Mesenchymal stem cell (in vitro differentiated cells and primary cell): ENCODE measurements at regions not wholly inside any gene's neighbourhood (a gene's known extent, or its start where the extent isn't known, plus 50 kb on each side); places are given as distances from the start of the nearest gene placed in this dataset.

Source experiments
- DNase-seq: peaks from one replicate; pipeline ENCODE4 v3.0.0-alpha.2; 2013
- H2AFZ ChIP-seq: one replicate; pipeline ENCODE4 v1.6.1; 2013; ENCODE audit warnings: low read depth, mild to moderate bottlenecking, control low read depth, inconsistent platforms, low read length, moderate library complexity
- H2AK5ac ChIP-seq: 2 replicates; pipeline ENCODE4 v1.6.1; 2013; ENCODE audit warnings: low read length, moderate library complexity, mild to moderate bottlenecking, inconsistent platforms; ENCODE audit not compliant: severe bottlenecking
- H2BK120ac ChIP-seq: one replicate; pipeline ENCODE4 v1.6.1; 2013; ENCODE audit warnings: low read depth, mild to moderate bottlenecking, inconsistent platforms, low read length, moderate library complexity
- H2BK12ac ChIP-seq, 2 experiments: one replicate each; pipeline ENCODE4 v1.6.1; 2013; ENCODE audit warnings: inconsistent platforms in 2 of 2, low read length in 2 of 2, mild to moderate bottlenecking in 2 of 2, moderate library complexity in 2 of 2, control low read depth in 1 of 2
- H2BK15ac ChIP-seq: one replicate; pipeline ENCODE4 v1.6.1; 2013; ENCODE audit warnings: mild to moderate bottlenecking, low read depth, inconsistent platforms; ENCODE audit not compliant: poor library complexity, severe bottlenecking
- H2BK5ac ChIP-seq: 2 replicates; pipeline ENCODE4 v1.6.1; 2013; ENCODE audit warnings: low read depth, mild to moderate bottlenecking, low read length, control low read depth, inconsistent platforms; ENCODE audit not compliant: poor library complexity, severe bottlenecking
- H3K14ac ChIP-seq, 2 experiments: one replicate each; pipeline ENCODE4 v1.6.1; 2013; ENCODE audit warnings: inconsistent platforms in 2 of 2, low read length in 2 of 2, control low read depth in 1 of 2, mild to moderate bottlenecking in 1 of 2, moderate library complexity in 1 of 2
- H3K18ac ChIP-seq, 2 experiments: one replicate each; pipeline ENCODE4 v1.6.1; 2013; ENCODE audit warnings: inconsistent platforms in 2 of 2, low read length in 2 of 2, control low read depth in 1 of 2, low read depth in 1 of 2, mild to moderate bottlenecking in 1 of 2
- H3K23ac ChIP-seq, 2 experiments: one replicate each; pipeline ENCODE4 v1.6.1; 2013; ENCODE audit warnings: inconsistent platforms in 2 of 2, low read length in 2 of 2, mild to moderate bottlenecking in 2 of 2, moderate library complexity in 2 of 2, control low read depth in 1 of 2
- H3K27ac ChIP-seq: 2 replicates; pipeline ENCODE4 v1.5.1; 2013; ENCODE audit warnings: mild to moderate bottlenecking, moderate library complexity, low read length, control low read depth, inconsistent platforms; ENCODE audit not compliant: poor library complexity, severe bottlenecking
- H3K27me3 ChIP-seq, 2 experiments: 2 replicates each; pipeline versions ENCODE4 v1.6.1 to v1.7.0; 2013; ENCODE audit warnings: low read length in 2 of 2, mild to moderate bottlenecking in 2 of 2, moderate library complexity in 2 of 2, control low read depth in 1 of 2, inconsistent platforms in 1 of 2; ENCODE audit not compliant: control insufficient read depth in 1 of 2, insufficient read depth in 1 of 2
- H3K36me3 ChIP-seq, 2 experiments: 2 replicates each; pipeline versions ENCODE4 v1.6.1 to v1.7.0; 2013; ENCODE audit warnings: low read length in 2 of 2, control low read depth in 1 of 2, inconsistent platforms in 1 of 2, low read depth in 1 of 2, mild to moderate bottlenecking in 1 of 2; ENCODE audit not compliant: insufficient read depth in 2 of 2, control insufficient read depth in 1 of 2
- H3K4ac ChIP-seq, 2 experiments: one replicate each; pipeline ENCODE4 v1.6.1; 2013; ENCODE audit warnings: inconsistent platforms in 2 of 2, low read length in 2 of 2, mild to moderate bottlenecking in 2 of 2, moderate library complexity in 2 of 2, control low read depth in 1 of 2, low read depth in 1 of 2
- H3K4me1 ChIP-seq: 2 replicates; pipeline ENCODE4 v1.6.1; 2013; ENCODE audit warnings: low read depth, low read length, control low read depth; ENCODE audit not compliant: control insufficient read depth, insufficient read depth
- H3K4me2 ChIP-seq: 2 replicates; pipeline ENCODE4 v1.6.1; 2013; ENCODE audit warnings: low read length, mild to moderate bottlenecking, inconsistent platforms; ENCODE audit not compliant: poor library complexity, severe bottlenecking
- H3K4me3 ChIP-seq, 2 experiments: 2 replicates each; pipeline versions ENCODE4 v1.5.1 to v1.7.0; 2013; ENCODE audit warnings: low read length in 2 of 2, mild to moderate bottlenecking in 2 of 2, control low read depth in 1 of 2, low read depth in 1 of 2; ENCODE audit not compliant: insufficient read depth in 1 of 2
- H3K79me1 ChIP-seq: replicated peaks from 2 replicates; pipeline ENCODE4 v1.6.1; 2013; ENCODE audit warnings: mild to moderate bottlenecking, control low read depth, low read length, inconsistent platforms; ENCODE audit not compliant: poor library complexity, severe bottlenecking
- H3K9ac ChIP-seq: 2 replicates; pipeline ENCODE4 v1.7.0; 2013; ENCODE audit warnings: mild to moderate bottlenecking, low read length, moderate library complexity
- H3K9me3 ChIP-seq: 2 replicates; pipeline ENCODE4 v1.7.0; 2013; ENCODE audit warnings: mild to moderate bottlenecking, low read length; ENCODE audit not compliant: control insufficient read depth
- H4K8ac ChIP-seq: one replicate; pipeline ENCODE4 v1.6.1; 2013; ENCODE audit warnings: inconsistent platforms, mild to moderate bottlenecking, low read length, moderate library complexity
- H4K91ac ChIP-seq: one replicate; pipeline ENCODE4 v1.6.1; 2013; ENCODE audit warnings: mild to moderate bottlenecking, low read length, inconsistent platforms
- WGBS: methylation state at CpG from one replicate; pipeline ENCODE4 v1.1.7; 2013; ENCODE audit warnings: mixed read lengths; 5-methylcytosine and 5-hydroxymethylcytosine counted together

DNA sequence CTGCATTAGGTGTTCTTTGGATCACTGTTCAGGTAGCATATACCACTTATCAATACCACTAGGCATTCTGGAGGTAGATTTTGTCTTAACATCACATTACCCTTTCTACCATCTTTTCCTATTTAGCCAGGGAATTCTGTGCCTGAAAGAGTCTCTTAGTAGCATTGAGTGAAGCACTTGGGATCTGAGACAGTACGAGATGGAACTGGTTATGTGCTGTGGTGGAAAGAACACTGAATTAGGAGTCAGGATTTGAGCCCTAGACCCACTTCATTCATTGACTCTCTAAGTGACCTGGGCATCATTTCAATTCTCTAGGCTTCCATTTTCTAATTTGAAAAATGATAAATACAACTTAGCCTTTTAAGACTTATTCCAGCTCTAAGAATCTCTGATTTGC lies 291.1 kb downstream of the DMAC1 start:
- Histone ChIP-seq H4K91ac (no peak overlapping the region), H3K4me3 (no peak overlapping the region), H3K4me2 (no peak overlapping the region), H3K9me3 (no peaks in the 10 kb centered on the region), H3K4ac (no peak overlapping the region), H2BK12ac (no peak overlapping the region), H3K4me1 (no peaks in the 10 kb centered on the region), H3K23ac (no peak overlapping the region), H2AFZ (no peak overlapping the region), H3K27me3 (no peaks in the 10 kb centered on the region), H3K27ac (no peak overlapping the region), H4K8ac (no peak overlapping the region), H3K9ac (no peak overlapping the region), H3K36me3 (no peaks in the 10 kb centered on the region), H3K18ac (no peak overlapping the region), H3K79me1 (no peaks in the 10 kb centered on the region), H2BK120ac (no peak overlapping the region), H2BK15ac (no peak overlapping the region), H2AK5ac (no peak overlapping the region), H3K14ac (no peak overlapping the region), H2BK5ac (no peak overlapping the region)
- WGBS = 71% methylated on average over 1 of the region's 1 CpG
- no peak for DNase-seq

DNA sequence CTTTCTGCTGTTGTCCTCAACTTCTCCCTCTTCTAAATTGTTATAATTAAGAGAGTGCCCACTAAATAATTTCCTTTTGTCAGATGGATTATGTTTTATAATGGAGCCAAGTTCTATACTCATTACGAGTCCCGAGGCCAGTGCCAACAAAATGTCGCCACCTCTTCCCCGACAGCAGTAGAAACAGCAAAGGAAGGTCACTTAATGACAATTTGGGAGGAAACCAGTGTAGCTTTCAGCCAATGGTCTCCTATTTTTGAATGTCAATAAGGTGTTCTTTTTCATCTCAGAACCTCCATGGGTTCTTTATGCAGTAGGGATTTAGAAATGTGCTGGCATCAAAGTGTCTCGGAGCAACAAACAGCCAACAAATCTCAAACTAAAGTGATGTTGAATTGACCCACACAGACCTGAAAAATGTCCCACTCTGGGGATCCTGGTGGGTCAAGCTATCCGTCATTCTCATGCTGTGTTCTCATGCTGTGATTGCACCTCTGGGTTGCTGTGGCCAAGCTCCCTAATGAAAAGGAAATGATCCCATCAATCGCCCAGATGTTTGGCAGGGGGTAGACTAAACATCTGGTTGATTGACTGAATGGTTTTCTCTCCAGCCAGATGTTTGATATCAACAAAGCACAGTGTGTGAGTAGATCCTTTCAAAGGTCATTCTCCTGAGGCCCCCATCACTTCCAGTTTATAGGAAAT lies 291.9 kb downstream of the DMAC1 start:
- no peak overlapping the region for H3K18ac ChIP-seq
- H2AK5ac ChIP-seq = no peak overlapping the region
- H2BK12ac ChIP-seq = no peak overlapping the region
- no peak overlapping the region for H4K8ac ChIP-seq
- H3K4me3 ChIP-seq = no peak overlapping the region
- no peak overlapping the region for H3K9ac ChIP-seq
- H3K79me1 ChIP-seq = no peaks in the 10 kb centered on the region
- no peak overlapping the region for H3K4ac ChIP-seq
- no peak overlapping the region for H4K91ac ChIP-seq
- H3K14ac ChIP-seq = no peak overlapping the region
- H3K23ac ChIP-seq = no peak overlapping the region
- no peak overlapping the region for H2AFZ ChIP-seq
- no peaks in the 10 kb centered on the region for H3K4me1 ChIP-seq
- WGBS = 79% methylated on average over 7 of the region's 7 CpGs
- H3K27me3 ChIP-seq = no peaks in the 10 kb centered on the region
- no peak overlapping the region for H2BK15ac ChIP-seq
- no peaks in the 10 kb centered on the region for H3K9me3 ChIP-seq
- H2BK120ac ChIP-seq = no peak overlapping the region
- no peak overlapping the region for H2BK5ac ChIP-seq
- no peaks in the 10 kb centered on the region for H3K36me3 ChIP-seq
- H3K4me2 ChIP-seq = no peak overlapping the region
- H3K27ac ChIP-seq = no peak overlapping the region
- no peak for DNase-seq

DNA sequence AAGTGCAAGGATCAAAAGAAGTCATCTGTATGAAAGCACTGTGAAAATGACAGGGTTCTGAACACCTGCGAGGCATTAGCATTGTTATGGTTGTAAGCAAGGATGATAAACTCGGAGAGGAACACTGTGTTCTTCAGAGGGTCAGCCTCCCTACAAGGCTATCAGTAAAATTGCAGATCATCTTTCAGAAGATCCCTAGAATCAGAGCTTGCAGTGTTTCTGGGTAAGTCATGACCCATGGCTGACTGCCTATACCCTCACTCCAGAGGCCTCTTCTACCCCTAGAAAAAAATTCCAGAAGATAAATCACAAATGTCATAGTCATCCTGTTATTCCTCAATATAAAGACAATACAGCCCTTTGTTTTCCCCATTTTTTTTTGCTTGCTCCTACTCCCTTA lies 292.6 kb downstream of the DMAC1 start:
- Histone ChIP-seq H2BK15ac (no peak overlapping the region), H3K79me1 (no peaks in the 10 kb centered on the region), H3K36me3 (no peaks in the 10 kb centered on the region), H3K9me3 (no peaks in the 10 kb centered on the region), H3K4me1 (no peaks in the 10 kb centered on the region), H4K91ac (no peak overlapping the region), H2AFZ (no peak overlapping the region), H3K23ac (no peak overlapping the region), H3K4me3 (no peak overlapping the region), H3K27me3 (no peaks in the 10 kb centered on the region), H3K9ac (no peak overlapping the region), H4K8ac (no peak overlapping the region), H3K14ac (no peak overlapping the region), H3K18ac (no peak overlapping the region), H3K4ac (no peak overlapping the region), H2BK5ac (no peak overlapping the region), H3K4me2 (no peak overlapping the region), H3K27ac (no peak overlapping the region), H2BK12ac (no peak overlapping the region), H2BK120ac (no peak overlapping the region), H2AK5ac (no peak overlapping the region)
- WGBS = 94% methylated on average over 2 of the region's 2 CpGs
- no peak for DNase-seq

DNA sequence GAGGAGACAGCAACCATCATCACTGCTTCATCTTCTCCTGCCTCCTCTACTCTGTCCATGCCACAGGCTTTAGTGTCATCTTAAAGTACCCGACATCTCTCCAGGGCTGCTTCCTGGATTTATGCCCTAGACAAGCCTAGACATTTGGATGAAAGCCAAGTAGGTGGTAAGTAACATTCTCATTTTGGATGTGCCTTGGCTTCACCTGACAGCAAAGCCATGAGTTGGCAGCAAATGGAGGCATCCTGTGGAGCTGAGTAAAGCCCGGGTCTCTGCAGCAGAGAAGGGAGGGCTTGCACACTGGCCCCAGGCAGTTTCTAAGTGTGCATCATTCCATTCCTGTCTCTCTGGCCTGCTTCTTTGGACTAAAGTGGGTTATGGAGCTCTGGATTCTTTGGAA lies 299.1 kb downstream of the DMAC1 start:
- Histone ChIP-seq H3K27ac (no peak overlapping the region), H3K14ac (no peak overlapping the region), H3K4me3 (no peak overlapping the region), H4K91ac (no peak overlapping the region), H3K9ac (no peak overlapping the region), H3K18ac (no peak overlapping the region), H2BK12ac (no peak overlapping the region), H4K8ac (no peak overlapping the region), H3K79me1 (no peaks in the 10 kb centered on the region), H3K27me3 (no peaks in the 10 kb centered on the region), H3K4ac (no peak overlapping the region), H2AK5ac (no peak overlapping the region), H2BK15ac (no peak overlapping the region), H2AFZ (no peak overlapping the region), H3K9me3 (no peaks in the 10 kb centered on the region), H3K23ac (no peak overlapping the region), H2BK5ac (no peak overlapping the region), H3K4me2 (no peak overlapping the region), H3K36me3 (no peaks in the 10 kb centered on the region), H2BK120ac (no peak overlapping the region), H3K4me1 (no peaks in the 10 kb centered on the region)
- no peak for DNase-seq
- WGBS = 100% methylated on average over 2 of the region's 2 CpGs
